SKM-1 (cell line): ENCODE measurements at regions not wholly inside any gene's neighbourhood (a gene's known extent, or its start where the extent isn't known, plus 50 kb on each side); places are given as distances from the start of the nearest gene placed in this dataset.

Source experiments
- DNase-seq: peaks from one replicate; lab custom pipeline; 2025; ENCODE audit not compliant: unreplicated experiment; lab: John Stamatoyannopoulos, UW

DNA sequence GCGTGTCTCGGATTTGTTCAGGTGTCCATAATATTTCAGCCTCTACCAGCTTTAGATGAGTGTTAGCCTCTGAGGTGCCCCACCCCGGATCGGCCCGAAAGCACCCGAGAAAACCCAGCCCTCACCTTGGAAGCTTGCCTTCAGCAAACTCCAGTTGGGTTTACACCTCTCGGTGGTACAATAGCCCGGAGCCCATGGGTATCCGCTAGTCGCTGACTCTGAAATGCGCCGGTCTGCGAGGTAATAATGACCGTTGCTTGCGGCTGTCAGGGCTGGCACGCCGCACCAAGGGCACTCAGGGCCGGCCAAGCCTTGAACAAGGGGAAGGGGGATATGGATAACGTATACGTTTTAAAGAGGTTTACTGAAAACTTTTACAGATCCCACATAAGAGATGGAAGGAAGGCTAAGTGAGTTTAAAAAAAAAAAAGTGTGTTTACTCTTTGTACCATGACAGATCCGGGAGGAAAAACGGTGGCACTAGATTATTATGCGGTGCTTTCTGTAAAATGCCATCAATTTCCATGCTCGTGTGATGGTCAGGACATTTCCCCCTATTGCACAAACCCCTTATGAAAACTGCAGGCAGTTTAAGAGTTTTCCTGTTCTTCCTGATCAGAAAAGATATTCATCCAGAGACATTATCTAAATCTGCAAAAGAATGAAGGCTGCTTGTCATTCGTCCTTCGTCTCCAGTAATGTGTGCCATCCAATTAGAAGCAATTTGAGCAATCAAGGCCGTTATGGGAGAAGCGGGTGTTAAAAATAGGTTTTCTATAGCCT lies 124.2 kb downstream of the TMEM161B start:
- DNase-seq, result no peak

DNA sequence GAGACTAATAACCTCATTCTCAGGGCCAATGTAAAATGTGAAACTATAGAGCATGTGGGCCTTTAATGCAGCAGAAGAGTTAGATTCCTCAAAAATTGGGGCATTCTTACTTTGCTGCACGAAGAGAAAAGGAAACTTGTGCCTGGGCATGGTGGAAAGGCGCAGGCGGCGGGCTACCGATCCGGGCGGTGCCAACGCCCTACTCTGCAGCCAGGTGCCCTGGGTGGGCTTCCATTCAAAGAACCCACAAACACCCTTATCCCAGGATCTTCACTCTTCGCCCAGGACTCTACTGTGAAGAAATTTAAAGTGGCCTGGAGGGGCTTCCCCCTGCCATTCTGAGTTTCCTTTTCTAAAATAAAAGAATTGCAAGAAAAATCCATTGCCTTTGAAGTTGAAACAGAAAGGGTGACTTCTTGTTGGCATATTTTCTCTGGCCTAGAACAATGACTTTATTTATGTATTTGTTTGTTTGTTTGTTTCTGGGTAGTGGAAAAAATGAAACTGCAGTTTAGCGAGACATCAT lies 124.9 kb downstream of the TMEM161B start:
- DNase-seq, result no peak

DNA sequence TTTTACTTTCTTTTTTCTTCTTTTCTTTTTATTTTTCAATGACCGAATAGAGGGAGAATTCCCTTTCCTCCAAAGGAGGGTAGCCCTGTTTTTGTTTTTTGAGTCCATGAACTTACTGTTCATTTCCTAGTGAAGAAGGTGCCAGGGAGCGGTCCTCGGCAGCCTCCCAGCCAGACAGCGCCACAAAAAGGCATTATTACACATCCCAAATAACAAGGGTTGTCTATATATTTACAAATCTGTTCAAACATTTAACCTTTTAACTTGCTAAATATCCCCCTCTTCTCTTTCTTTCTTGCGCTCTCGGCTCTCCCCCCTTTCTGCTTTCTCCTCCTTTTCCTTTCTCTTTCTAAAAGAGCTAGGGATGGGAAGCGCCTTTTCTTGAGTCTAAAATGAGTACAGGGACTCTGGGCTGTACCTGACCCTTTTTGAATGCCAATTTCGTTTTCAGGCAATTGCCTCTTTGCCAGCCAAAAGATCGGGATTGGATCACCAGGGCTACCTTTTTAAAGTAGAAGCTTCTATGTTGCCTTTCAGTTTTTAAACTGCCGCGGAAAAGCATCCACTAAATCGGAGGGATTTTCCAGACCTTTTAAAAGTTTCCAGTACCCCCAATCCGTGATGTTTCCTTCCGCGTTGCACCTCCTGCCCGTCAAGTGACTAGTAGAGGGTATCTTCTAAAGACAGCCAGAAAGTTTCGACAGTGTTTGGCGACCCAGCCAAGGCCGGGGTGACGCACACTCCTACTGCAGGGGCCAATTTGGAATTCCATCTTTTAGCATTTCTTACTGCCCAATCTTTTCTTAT lies 125.6 kb downstream of the TMEM161B start:
- DNase-seq, result no peak

DNA sequence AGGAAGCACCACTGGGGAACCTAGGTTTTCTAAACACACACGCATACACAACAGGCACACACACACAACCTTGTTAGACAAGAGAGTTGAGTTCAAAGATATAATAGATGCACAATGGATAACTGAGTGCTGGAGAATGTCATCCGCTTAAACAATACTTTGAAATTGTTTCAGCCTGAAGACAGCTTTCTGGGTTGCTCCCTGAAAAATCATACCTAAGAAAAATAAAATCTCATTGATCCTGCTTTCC lies 126.1 kb downstream of the TMEM161B start:
- no peak for DNase-seq

DNA sequence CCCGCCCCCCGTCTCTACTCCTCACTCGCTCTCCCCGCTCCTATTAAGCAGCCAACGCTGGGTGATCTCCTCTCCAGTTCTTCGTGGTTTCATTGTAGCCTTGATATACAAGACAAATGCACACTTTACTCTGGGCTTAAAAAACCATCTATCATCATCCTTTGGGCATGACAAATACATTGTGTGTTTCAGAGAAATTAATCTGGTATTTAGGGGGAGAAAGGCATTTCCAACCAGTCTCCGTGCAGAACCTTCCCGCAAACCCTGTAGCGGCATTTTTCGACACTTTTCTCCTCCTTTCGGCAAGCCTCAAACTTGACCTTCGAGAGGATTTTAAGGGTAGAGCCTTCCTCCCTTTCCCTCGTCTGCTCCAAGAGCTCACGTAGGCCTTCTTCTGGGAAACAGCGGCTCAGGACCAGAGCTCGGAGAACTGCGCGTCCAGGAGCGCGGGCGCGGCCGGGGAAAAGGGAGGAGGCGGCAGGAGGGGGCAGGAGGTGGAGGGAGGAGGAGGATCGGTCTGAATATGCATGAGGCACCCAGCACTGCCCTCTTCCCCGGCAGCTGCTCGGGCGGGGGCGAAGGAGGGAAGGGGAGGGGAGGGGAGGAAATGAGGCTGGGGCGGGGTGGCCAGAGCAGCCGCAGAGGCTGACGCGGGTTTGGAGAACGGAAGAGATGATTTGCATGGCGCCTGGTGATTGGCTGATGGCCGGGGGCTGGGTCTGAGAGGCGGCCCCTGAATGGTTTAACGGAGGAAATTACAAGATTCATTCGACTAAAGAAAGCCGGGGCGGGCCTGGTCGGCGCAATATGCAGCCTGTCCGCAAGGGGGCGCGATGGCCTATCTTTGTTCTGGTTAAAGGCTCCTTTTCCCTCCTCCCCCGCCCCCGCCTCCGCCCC lies 127.5 kb downstream of the TMEM161B start:
- peak; percentile 93 for DNase-seq

DNA sequence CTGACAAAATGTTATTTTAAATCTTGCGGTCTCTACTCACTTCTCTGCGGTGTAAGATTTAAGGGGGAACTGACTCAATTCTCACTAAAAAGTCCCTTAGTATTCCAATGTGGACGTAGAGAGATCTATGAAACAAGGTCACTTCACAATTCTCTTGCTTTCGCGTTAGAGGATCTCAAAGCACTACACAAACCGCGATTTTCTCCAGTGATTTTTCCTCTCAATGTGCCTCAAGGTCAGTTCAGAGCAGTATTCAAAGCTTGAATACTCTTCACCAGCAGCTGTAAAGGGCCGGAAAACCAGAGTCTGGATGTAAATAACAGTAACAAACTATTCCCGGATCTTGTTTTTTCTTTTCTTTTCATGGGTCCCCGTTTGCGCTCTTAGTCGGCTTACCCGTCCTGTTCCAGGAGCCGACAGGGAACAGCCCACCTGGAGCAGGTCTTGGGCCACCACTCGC lies 128.2 kb downstream of the TMEM161B start:
- no peak for DNase-seq

DNA sequence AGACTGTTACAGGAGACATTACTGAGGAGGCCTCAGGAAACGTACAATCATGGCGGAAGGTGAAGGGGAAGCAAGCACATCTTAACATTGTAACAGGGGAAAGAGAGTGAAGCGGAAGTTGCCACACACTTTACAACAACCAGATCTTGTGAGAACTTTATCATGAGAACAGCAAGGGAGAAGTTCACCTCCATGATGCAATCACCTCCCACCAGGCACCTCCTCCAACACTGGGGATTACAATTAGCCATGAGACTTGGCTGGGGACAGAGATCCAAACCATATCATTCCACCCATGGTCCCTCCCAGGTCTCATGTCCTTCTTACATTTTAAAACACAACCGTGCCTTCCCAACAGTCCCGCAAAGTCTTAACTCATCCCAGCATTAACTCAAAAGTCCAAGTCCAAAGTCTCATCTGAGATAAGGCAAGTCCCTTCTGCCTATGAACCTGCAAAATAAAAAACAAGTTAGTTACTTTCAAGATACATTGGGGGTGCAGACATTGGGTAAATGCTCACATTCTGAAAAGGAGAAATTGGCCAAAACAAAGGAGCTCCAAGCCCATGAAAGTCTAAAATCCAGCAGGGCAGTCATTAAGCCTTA lies 138.3 kb downstream of the TMEM161B start:
- no peak for DNase-seq

DNA sequence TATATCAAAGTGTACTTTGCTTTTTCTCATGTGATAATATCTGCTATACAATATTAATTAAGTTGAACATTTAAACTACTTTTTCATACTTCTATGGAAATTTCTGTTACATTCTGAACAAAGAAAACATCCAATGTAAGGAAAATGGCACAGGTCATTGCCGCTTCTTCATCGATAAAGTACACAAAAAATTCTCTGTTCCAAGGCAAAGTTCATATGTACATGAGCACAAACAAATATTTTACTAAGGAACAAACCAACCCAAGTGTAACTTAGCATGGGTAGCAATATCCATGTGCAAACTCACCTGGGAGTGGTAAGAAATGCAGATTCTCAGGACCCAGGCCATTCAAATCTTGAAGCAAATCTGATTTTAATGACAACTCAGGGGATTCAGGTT lies 139.8 kb downstream of the TMEM161B start:
- no peak for DNase-seq

DNA sequence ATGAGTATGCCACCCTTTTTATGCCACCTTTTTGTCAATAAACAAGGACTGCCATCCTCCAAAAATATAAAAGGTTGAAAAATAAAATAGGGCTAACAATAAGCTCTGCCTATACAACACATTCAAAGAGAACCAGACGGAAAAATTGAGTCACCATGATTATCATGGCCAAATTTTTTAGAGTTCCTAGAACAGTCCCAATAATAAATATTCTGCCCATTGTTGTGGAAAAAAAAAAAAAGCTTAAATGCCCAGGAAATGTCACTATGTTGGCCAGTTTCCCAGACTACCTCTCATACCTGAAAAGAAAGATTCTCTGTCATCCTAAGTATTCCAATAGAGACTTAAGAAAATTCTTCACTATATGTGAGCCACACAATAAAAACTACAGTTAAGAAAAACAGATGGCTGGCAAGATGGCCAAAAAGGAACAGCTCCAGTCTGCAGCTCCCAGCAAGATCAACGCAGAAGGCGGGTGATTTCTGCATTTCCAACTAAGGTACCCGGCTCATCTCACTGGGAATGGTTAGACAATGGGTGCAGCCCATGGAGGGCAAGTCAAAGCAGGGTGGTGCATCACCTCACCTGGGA lies 149.0 kb downstream of the TMEM161B start:
- DNase-seq, result no peak

DNA sequence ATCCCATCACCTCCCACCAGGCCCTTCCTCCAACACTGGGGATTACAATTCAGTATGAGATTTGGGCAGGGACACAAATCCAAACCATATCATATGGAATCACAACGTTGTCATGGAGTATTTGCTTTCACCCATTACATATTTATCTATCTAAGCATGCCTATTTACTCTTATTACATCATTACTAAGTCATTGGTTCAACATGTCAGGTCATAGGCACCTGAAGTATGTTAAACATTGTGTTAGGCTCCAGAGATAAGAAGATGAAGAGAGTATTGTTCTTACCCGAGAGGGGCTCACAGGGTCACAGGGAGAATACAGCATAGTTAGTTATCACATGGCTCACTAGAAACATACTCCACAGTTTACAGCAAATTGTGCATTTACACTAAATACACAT lies 150.5 kb downstream of the TMEM161B start:
- DNase-seq, result no peak

DNA sequence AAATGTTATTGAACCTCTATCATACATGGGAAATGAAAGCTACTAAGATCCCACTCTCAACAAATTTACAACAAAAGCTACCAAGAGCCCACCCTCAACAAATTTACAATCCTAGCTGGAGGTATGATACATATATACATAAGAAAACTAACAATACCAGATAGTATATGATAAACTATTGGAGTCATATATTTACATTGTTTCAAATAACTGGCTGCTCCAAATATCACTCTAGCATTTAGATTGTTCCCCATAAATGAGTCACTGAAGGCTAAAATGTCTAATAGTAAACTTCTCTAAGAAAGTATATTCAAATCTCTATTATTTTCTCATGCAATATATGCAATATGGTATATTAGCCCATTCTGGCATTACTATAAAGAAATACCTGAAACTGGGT lies 151.1 kb downstream of the TMEM161B start:
- no peak for DNase-seq

DNA sequence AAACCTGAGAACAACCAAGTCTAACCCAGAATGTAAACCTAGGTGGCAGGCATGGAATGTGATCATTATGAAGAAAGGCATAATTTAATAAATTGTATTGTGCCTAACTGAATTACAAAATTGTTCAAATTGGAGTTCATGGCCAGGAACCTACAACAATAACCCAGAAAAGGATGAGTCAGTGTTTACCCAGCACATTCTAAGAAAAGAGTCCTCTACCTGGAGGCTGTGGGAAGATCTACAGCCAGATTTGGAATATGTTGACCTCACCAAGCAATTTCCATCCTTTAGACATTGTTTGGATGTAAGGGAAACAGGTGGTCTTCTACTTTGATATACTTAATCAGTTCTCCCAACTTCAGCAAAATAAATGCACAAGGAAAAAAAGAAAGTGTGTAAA lies 152.2 kb downstream of the TMEM161B start:
- DNase-seq, result no peak

DNA sequence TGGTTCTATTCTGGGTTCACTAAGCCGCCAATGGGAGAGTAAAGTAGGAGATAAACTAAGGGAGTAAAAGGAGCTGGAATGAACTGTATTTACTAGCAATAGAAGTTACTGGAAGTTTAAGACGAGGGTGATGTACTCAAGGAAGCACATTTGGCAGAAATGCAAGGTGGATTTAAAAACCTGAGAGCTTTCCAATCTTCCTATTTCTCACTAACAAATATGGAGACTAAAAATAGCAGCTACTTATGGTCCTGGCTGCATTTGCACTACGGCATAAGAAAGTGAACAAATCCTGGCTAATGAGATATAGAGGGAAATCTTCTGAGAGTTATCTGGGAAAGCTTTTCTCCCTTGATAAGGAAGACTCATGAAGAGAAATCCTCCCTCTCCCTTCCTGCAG lies 153.4 kb downstream of the TMEM161B start:
- DNase-seq, result no peak

DNA sequence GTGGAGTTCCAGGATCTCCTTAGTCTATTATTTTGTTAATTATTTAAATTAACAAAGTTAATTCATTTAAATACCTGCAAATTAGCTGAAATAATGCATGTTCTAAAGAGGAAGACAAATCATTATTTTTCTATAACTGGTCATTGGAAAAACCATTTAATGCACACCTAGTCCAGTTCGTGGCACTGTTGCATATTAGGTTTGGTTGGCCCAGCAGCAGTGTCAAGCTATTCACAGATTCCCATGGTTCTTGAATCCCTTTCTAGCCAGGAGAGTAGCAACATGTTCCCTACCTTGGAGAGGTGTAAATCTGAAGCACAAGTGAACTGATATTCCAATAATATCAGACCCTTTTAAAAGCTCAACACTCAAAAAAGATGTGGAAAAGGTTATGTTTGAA lies 155.2 kb downstream of the TMEM161B start:
- no peak for DNase-seq

DNA sequence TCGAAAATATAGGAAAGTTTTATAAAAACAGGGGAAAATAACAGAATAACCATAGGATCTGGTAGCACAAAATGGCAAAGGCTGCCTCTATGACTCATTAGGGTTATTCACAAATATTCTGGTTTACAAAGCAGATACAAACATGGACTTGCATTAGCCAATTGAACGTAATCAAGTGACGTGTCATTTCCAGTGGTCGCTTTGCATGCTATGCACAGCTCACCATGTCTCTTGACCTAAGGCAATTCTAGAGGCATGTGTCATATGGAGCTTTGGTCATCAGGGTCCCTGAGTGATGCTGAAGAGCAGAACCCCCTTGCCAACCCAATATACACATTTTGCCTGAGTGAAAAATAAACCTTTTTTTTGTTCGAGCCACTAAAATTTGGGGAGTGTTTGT lies 158.8 kb downstream of the TMEM161B start:
- DNase-seq, result no peak

DNA sequence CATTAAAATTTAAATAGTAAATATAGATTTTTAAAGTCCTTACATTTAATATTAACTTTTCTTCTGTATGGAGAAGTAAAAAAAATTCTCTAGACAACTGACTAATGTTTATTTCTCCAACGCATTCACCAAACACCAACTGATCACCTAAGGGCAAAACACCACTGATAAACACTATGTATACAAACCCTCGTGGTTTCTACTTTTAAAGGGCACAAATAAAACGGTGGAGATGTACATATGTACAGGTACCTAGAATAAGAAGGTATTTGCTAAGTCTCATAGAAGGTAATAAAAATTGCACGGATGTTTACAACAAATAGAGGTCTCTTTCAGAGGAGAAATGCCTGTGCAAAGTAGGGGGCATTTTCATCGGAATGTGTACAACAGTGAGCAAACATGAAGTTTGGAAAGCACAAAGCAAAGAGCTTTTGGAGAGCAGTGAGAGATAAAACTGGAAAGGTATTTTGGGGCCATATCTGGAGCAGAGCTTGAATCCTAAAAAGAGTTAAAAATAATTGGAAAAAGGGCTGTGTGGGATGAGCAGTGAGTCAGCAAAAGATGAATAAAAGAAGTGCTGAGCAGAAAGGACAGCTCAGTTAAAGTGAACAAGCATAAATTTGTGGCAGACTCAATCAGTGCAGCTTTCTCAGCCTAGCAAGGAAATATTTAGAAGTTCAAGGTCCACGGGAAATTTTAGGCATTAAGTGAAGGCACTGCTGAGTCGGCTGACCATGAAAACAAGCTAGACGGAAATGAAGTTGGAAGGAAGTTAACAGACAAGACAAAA lies 160.0 kb downstream of the TMEM161B start:
- no peak for DNase-seq

DNA sequence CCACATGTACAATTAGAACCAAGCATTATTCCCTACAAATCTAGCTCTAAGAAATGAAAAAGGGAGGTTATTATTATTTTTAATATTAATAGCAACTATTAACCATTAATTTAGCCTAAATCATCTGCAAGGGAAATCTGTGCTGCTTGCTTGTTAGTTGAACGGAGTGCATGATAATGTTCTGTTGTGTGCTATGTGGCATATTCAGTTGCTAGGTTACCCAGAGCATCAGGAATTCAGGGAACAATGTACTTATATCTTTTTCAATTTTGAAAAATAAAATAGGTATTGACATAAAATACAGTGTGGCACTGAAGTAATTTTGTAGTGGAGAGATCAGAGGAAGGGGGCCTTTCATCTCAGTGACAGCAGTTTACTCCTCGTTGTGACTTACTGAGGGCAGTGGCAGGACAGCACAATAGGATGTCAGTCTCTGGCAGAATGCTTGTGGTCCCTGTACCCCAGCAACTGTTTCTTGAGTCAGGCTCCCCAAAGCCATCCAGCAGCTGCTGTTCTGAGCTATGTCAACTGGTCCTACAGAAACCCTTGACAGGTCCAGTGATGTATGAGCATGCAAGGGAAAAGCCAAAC lies 173.6 kb downstream of the TMEM161B start:
- no peak for DNase-seq

DNA sequence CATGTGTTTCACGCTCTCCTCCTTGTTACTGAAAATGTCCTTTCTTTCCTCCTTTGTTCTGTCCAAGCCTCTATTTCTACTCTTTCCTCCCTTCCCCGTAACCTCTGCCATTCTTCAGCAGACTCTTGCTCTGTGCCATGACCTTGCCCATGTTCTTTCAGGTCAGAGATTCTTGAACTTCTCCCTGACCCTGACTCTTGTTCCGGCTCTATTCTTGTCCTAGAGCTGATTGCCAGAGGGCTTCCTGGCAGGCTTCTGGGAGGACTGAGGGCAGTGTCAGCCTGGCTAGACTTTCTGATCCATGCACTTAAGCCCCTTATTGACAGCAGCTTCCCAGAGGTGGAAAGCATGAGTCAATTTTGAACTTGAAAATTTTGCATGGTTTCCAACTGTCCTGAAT lies 174.2 kb downstream of the TMEM161B start:
- DNase-seq, result no peak

DNA sequence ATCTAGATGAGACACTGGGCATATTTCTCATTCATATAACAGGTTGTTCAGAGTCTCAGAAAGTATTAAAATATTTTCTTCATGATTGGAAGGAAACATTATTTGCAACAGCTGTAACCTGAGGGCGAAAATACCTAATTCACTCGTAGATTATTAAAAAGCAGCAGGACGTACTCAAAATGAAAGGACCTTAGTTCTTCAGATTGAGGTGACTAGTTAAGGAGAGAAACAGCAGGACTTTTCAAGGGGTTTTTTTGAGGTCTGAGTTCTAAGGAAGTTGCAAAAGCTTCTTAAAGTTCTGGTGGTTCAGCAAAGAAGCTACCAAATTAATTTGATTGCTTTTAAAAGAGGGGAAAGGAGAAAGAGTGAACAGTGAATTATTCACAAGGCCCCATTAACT lies 174.9 kb downstream of the TMEM161B start:
- DNase-seq, result no peak
